ENCODE measurements at regions not wholly inside any gene's neighbourhood (a gene's known extent, or its start where the extent isn't known, plus 50 kb on each side); places are given as distances from the start of the nearest gene placed in this dataset.

DNA sequence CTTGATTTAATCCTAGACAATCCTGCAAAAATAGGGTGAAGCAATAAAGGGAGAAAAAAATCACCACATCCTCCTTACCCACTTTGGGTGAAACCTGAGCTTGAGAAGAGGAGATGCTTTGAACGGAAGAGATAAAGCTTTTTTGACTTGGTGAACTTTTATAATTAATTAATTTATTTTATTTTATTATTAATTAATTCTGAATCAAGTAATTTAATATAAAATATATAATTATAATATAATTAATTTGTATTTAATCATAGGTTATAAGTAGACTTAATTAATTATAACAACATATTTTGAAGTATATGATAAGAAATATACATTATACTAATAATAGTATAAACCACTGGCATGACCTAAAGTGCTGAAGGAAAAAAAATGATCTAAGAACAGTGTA is 2164.8 kb downstream of the LRRC4C start:
- SMC1A ChIA-PET (ENCODE audit: uncharacterized antibody, unreplicated experiment) = no interaction called here

More for the DNA sequence above, 2164.8 kb downstream of the LRRC4C start:
- TF ChIP-seq TCF7 (IDR thresholded peaks at IDR 0.05; ENCODE audit: borderline replicate concordance) = no peak
- TF ChIP-seq CHD2 (IDR thresholded peaks at IDR 0.05; ENCODE audit: borderline replicate concordance, low read depth, low read length) = no peak
- TF ChIP-seq TARDBP (IDR thresholded peaks at IDR 0.05; ENCODE audit: borderline replicate concordance) = no peak
- TF ChIP-seq NKRF (conservative IDR thresholded peaks at IDR 0.05) = no peak
- no peak for TF ChIP-seq SIX5 (IDR thresholded peaks at IDR 0.05; ENCODE audit: low read depth, low read length, severe bottlenecking)
- no peak for TF ChIP-seq RFX5 (IDR thresholded peaks at IDR 0.05; ENCODE audit: low read depth, low read length)
- no peak for TF ChIP-seq NR2F1 (conservative IDR thresholded peaks at IDR 0.05)
- no peak for TF ChIP-seq BHLHE40 (IDR thresholded peaks at IDR 0.05; ENCODE audit: borderline replicate concordance in 1 of 2, low read depth in 2 of 2, low read length in 1 of 2)
- TF ChIP-seq IKZF1 (conservative IDR thresholded peaks at IDR 0.05) = no peak
- TF ChIP-seq FOS (IDR thresholded peaks at IDR 0.05; ENCODE audit: borderline replicate concordance, extremely low read depth, insufficient read length) = no peak
- no peak for TF ChIP-seq ZSCAN29 (IDR thresholded peaks at IDR 0.05)
- TF ChIP-seq, protein P1, sequence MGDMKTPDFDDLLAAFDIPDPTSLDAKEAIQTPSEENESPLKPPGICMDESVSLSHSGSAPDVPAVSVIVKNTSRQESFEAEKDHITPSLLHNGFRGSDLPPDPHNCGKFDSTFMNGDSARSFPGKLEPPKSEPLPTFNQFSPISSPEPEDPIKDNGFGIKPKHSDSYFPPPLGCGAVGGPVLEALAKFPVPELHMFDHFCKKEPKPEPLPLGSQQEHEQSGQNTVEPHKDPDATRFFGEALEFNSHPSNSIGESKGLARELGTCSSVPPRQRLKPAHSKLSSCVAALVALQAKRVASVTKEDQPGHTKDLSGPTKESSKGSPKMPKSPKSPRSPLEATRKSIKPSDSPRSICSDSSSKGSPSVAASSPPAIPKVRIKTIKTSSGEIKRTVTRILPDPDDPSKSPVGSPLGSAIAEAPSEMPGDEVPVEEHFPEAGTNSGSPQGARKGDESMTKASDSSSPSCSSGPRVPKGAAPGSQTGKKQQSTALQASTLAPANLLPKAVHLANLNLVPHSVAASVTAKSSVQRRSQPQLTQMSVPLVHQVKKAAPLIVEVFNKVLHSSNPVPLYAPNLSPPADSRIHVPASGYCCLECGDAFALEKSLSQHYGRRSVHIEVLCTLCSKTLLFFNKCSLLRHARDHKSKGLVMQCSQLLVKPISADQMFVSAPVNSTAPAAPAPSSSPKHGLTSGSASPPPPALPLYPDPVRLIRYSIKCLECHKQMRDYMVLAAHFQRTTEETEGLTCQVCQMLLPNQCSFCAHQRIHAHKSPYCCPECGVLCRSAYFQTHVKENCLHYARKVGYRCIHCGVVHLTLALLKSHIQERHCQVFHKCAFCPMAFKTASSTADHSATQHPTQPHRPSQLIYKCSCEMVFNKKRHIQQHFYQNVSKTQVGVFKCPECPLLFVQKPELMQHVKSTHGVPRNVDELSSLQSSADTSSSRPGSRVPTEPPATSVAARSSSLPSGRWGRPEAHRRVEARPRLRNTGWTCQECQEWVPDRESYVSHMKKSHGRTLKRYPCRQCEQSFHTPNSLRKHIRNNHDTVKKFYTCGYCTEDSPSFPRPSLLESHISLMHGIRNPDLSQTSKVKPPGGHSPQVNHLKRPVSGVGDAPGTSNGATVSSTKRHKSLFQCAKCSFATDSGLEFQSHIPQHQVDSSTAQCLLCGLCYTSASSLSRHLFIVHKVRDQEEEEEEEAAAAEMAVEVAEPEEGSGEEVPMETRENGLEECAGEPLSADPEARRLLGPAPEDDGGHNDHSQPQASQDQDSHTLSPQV (IDR thresholded peaks at IDR 0.05) = no peak
- TF ChIP-seq PBX3 (IDR thresholded peaks at IDR 0.05; ENCODE audit: insufficient replicate concordance, low read depth, low read length) = no peak
- no peak for TF ChIP-seq RBBP5 (conservative IDR thresholded peaks at IDR 0.05)
- TF ChIP-seq MYC (IDR thresholded peaks at IDR 0.05; ENCODE audit: insufficient read depth, insufficient read length, insufficient replicate concordance, low read length, severe bottlenecking) = no peak
- no peak for TF ChIP-seq RUNX3 (IDR thresholded peaks at IDR 0.05; ENCODE audit: low read length)
- Histone ChIP-seq H4K20me1 (ENCODE audit: control insufficient read depth, insufficient read depth) (no peaks in the 10 kb centered on the region), H3K36me3 (ENCODE audit: control insufficient read depth in 2 of 2, insufficient read depth in 2 of 2, low read length in 1 of 2) (no peaks in the 10 kb centered on the region), H3K4me1 (ENCODE audit: control insufficient read depth, insufficient read depth, low read length) (no peaks in the 10 kb centered on the region), H3K27ac (ENCODE audit: control insufficient read depth, insufficient read depth) (no peak overlapping the region), H3K4me3 (no peak overlapping the region), H3K9ac (ENCODE audit: control insufficient read depth, insufficient read depth, low read length) (no peak overlapping the region), H3K27me3 (replicated peaks in 1 of 2; ENCODE audit: control insufficient read depth in 2 of 2, insufficient read depth in 2 of 2, low read length in 1 of 2) (no peaks in the 10 kb centered on the region), H3K9me3 (replicated peaks; ENCODE audit: control insufficient read depth, insufficient read depth, low read length) (no peaks in the 10 kb centered on the region), H3K79me2 (ENCODE audit: control insufficient read depth, insufficient read depth, low read length) (no peaks in the 10 kb centered on the region), H2AFZ (ENCODE audit: control insufficient read depth, low read depth, low read length) (no peak overlapping the region), H3K4me2 (ENCODE audit: control insufficient read depth, insufficient read depth) (no peak overlapping the region)
- ChIA-PET POLR2A (no interaction called here), RAD21 (ENCODE audit: unreplicated experiment) (no interaction called here), CTCF (no interaction called here)
- no TSS peak for BruUV-seq (replicated peaks)
- no peak for DNase-seq (ENCODE audit: low read depth, low spot score)
- WGBS (ENCODE audit: insufficient coverage, insufficient replicate concordance, low lambda C conversion rate, missing lambda C conversion rate) = 35% methylated on average over 1 of the region's 1 CpG
- FAIRE-seq = no peak
- intact Hi-C loops (cut with micrococcal nuclease; ENCODE audit: unreplicated experiment) = no loop called here
- in situ Hi-C loops (cut with MboI) = no loop called here
- no peak for ATAC-seq

Measured in GM12878 (cell line).